Endothelial cell of umbilical vein (primary cell): ENCODE measurements at regions not wholly inside any gene's neighbourhood (a gene's known extent, or its start where the extent isn't known, plus 50 kb on each side); places are given as distances from the start of the nearest gene placed in this dataset.

Experiments
- BruUV-seq: library from RNA; stranded (reverse); fragments of 400-500 nt; replicated peaks from 2 replicates; lab custom pipeline; 2021; lab: Mats Ljungman, UMichigan
- CTCF ChIA-PET: fragments of 300-600, 350-600 bp; sonication (Branson Sonifier 250); formaldehyde crosslinking; loops from one replicate; lab custom pipeline; 2021; ENCODE audit warnings: antibody characterized with exemption, inconsistent platforms; lab: Charles Lee
- POLR2A ChIA-PET: fragments of 300-600, 350-600 bp; sonication (Branson Sonifier 250); formaldehyde crosslinking; loops from one replicate; lab custom pipeline; 2021; ENCODE audit warnings: antibody characterized with exemption, inconsistent platforms; lab: Charles Lee
- DNase-seq: peaks from one replicate; pipeline ENCODE4 v3.0.0-alpha.2; 2011; ENCODE audit warnings: low read depth, low spot score
- FAIRE-seq: peaks from 2 replicates; lab custom pipeline; 2011; peaks lifted over from hg19 to GRCh38; lab: Jason Lieb, UNC
- H2AFZ ChIP-seq: 2 replicates; pipeline ENCODE4 v1.6.0; 2012; ENCODE audit warnings: low read depth, low read length, control low read depth, inconsistent platforms
- H3K27ac ChIP-seq: 2 replicates; pipeline ENCODE4 v1.5.1; 2011; ENCODE audit warnings: low read depth, mild to moderate bottlenecking, control low read depth, low read length, moderate library complexity; ENCODE audit not compliant: insufficient read depth
- H3K27me3 ChIP-seq, 2 experiments: 2 replicates each; pipeline versions ENCODE4 v1.6.0 to v1.6.1; 2011; ENCODE audit warnings: low read length in 2 of 2, mixed read lengths in 1 of 2; ENCODE audit not compliant: control insufficient read depth in 2 of 2, insufficient read depth in 2 of 2
- H3K36me3 ChIP-seq, 2 experiments: 2 replicates in 1 of 2; 3 replicates in 1 of 2; pipeline ENCODE4 v1.5.1; 2011; ENCODE audit warnings: low read length in 2 of 2, mild to moderate bottlenecking in 1 of 2, moderate library complexity in 1 of 2; ENCODE audit not compliant: control insufficient read depth in 2 of 2, insufficient read depth in 2 of 2; ENCODE audit errors: extremely low read depth in 1 of 2
- H3K4me1 ChIP-seq: 3 replicates; pipeline ENCODE4 v1.5.1; 2011; ENCODE audit warnings: mild to moderate bottlenecking, low read length; ENCODE audit not compliant: control insufficient read depth, insufficient read depth; ENCODE audit errors: extremely low read depth
- H3K4me2 ChIP-seq: 2 replicates; pipeline ENCODE4 v1.6.1; 2011; ENCODE audit warnings: low read length, control low read depth, mixed read lengths; ENCODE audit not compliant: insufficient read depth
- H3K4me3 ChIP-seq, 3 experiments: fragments of 200-600 bp in 1 of 3; sonication (generic), shearing (Covaris generic) in 1 of 3; replicated peaks in 1 of 3; 2 replicates each; pipeline ENCODE4 v1.5.1; 2011 to 2016; ENCODE audit warnings: control low read depth in 3 of 3, low read length in 3 of 3, mild to moderate bottlenecking in 2 of 3, inconsistent platforms in 1 of 3, low read depth in 1 of 3, moderate library complexity in 1 of 3; ENCODE audit not compliant: insufficient read depth in 1 of 3
- H3K79me2 ChIP-seq: 2 replicates; pipeline ENCODE4 v1.6.0; 2012; ENCODE audit warnings: low read length, inconsistent platforms; ENCODE audit not compliant: control insufficient read depth, insufficient read depth
- H3K9ac ChIP-seq: replicated peaks from 2 replicates; pipeline ENCODE3; 2011; ENCODE audit warnings: low read length, control low read depth; ENCODE audit not compliant: insufficient read depth; ENCODE audit errors: extremely low read depth
- H3K9me1 ChIP-seq: replicated peaks from 3 replicates; pipeline ENCODE4 v1.6.0; 2011; ENCODE audit warnings: mild to moderate bottlenecking, low read length; ENCODE audit not compliant: control insufficient read depth, insufficient read depth; ENCODE audit errors: extremely low read depth
- H3K9me3 ChIP-seq: replicated peaks from 2 replicates; pipeline ENCODE4 v1.5.1; 2012; ENCODE audit warnings: low read length, inconsistent platforms; ENCODE audit not compliant: control insufficient read depth, insufficient read depth
- H4K20me1 ChIP-seq: replicated peaks from 2 replicates; pipeline ENCODE3; 2011; ENCODE audit warnings: mild to moderate bottlenecking, low read length; ENCODE audit not compliant: control insufficient read depth, insufficient read depth; ENCODE audit errors: extremely low read depth
- CTCF ChIP-seq, 2 donors: IDR thresholded peaks; 1 replicate in 1 of 2; 2 replicates in 1 of 2; pipeline ENCODE4 v1.5.1; 2011; ENCODE audit warnings: low read length in 2 of 2, mild to moderate bottlenecking in 2 of 2, moderate library complexity in 2 of 2, control low read depth in 1 of 2, inconsistent platforms in 1 of 2, low read depth in 1 of 2; ENCODE audit not compliant: insufficient read depth in 1 of 2; ENCODE audit errors: extremely low read depth in 1 of 2
- EZH2 ChIP-seq: IDR thresholded peaks from 2 replicates; pipeline ENCODE4 v1.6.1; 2012; ENCODE audit warnings: borderline replicate concordance, low read depth, mild to moderate bottlenecking, moderate library complexity, low read length, inconsistent platforms; ENCODE audit not compliant: severe bottlenecking
- FOS ChIP-seq: IDR thresholded peaks from 2 replicates; pipeline ENCODE4 v1.6.1; 2011; ENCODE audit warnings: mild to moderate bottlenecking, low read length, moderate library complexity, borderline replicate concordance; ENCODE audit not compliant: insufficient read depth
- GATA2 ChIP-seq: IDR thresholded peaks from 2 replicates; pipeline ENCODE4 v1.7.0; 2011; ENCODE audit warnings: low read depth, mild to moderate bottlenecking, moderate library complexity, mixed read lengths, low read length; ENCODE audit not compliant: insufficient read length, insufficient read depth
- JUN ChIP-seq: IDR thresholded peaks from 2 replicates; pipeline ENCODE4 v1.6.1; 2011; ENCODE audit warnings: borderline replicate concordance, low read depth; ENCODE audit not compliant: insufficient read length, insufficient read depth
- MAX ChIP-seq: IDR thresholded peaks from 2 replicates; pipeline ENCODE4 v1.6.1; 2011; ENCODE audit not compliant: insufficient read depth, insufficient read length
- MYC ChIP-seq: IDR thresholded peaks from one replicate; pipeline ENCODE4 v1.6.1; 2011; ENCODE audit warnings: mild to moderate bottlenecking, low read depth, low read length
- POLR2A ChIP-seq: IDR thresholded peaks from 2 replicates; pipeline ENCODE4 v1.6.1; 2012; ENCODE audit warnings: low read depth, mild to moderate bottlenecking, control low read depth, low read length
- POLR2AphosphoS5 ChIP-seq: IDR thresholded peaks from 2 replicates; pipeline ENCODE4 v1.6.1; 2012; ENCODE audit warnings: low read depth, mild to moderate bottlenecking, control low read depth, low read length, moderate library complexity; ENCODE audit not compliant: insufficient read depth
- dilution Hi-C: fragments of 300-500 bp; cut with MboI; formaldehyde crosslinking; loops from one replicate; pipeline ENCODE4 v1.15.0; 2019; ENCODE audit warnings: low sequenced_read_pairs; ENCODE audit not compliant: extremely low pct_ligation_motif_present
- intact Hi-C: fragments of 100-400 bp; cut with micrococcal nuclease; formaldehyde crosslinking; loops from one replicate; pipeline ENCODE4 v1.10.0; 2022

GRCh38 chr1:191892716-191893115 lies 265.5 kb upstream of the RGS18 start:
- FAIRE-seq = no peak
- dilution Hi-C loops (no loop called here), intact Hi-C loops (loop anchor here (10.0 kb wide), 1 partner anchor 422 kb away; the partner anchor contains the start of gene RGS21)
- H3K9me3 ChIP-seq = no peaks in the 10 kb centered on the region
- BruUV-seq = no TSS peak
- no peaks in the 10 kb centered on the region for H3K9me1 ChIP-seq
- ChIA-PET CTCF (interaction anchor here (1.4 kb wide), 1 partner anchor 10 kb away, joined by 4 read pairs; no protein-coding TSS in a partner anchor), POLR2A (no interaction called here)
- no peak overlapping the region for H2AFZ ChIP-seq
- no peak overlapping the region for H3K4me3 ChIP-seq
- TF ChIP-seq MYC (no peak), POLR2AphosphoS5 (no peak), POLR2A (no peak), JUN (no peak), EZH2 (no peak), FOS (no peak), CTCF (IDR thresholded peaks at IDR 0.05; ENCODE audit: extremely low read depth in 1 of 2, insufficient read depth in 1 of 2, low read depth in 1 of 2, low read length in 2 of 2) (no peak), GATA2 (no peak), MAX (no peak)
- H4K20me1 ChIP-seq = no peaks in the 10 kb centered on the region
- H3K36me3 ChIP-seq = no peaks in the 10 kb centered on the region
- DNase-seq = no peak
- no peaks in the 10 kb centered on the region for H3K79me2 ChIP-seq
- no peaks in the 10 kb centered on the region for H3K27me3 ChIP-seq
- no peak overlapping the region for H3K27ac ChIP-seq
- H3K4me1 ChIP-seq = no peaks in the 10 kb centered on the region
- H3K9ac ChIP-seq = no peak overlapping the region
- H3K4me2 ChIP-seq = no peak overlapping the region
